ENCODE measurements at regions not wholly inside any gene's neighbourhood (a gene's known extent, or its start where the extent isn't known, plus 50 kb on each side); places are given as distances from the start of the nearest gene placed in this dataset.

DNA sequence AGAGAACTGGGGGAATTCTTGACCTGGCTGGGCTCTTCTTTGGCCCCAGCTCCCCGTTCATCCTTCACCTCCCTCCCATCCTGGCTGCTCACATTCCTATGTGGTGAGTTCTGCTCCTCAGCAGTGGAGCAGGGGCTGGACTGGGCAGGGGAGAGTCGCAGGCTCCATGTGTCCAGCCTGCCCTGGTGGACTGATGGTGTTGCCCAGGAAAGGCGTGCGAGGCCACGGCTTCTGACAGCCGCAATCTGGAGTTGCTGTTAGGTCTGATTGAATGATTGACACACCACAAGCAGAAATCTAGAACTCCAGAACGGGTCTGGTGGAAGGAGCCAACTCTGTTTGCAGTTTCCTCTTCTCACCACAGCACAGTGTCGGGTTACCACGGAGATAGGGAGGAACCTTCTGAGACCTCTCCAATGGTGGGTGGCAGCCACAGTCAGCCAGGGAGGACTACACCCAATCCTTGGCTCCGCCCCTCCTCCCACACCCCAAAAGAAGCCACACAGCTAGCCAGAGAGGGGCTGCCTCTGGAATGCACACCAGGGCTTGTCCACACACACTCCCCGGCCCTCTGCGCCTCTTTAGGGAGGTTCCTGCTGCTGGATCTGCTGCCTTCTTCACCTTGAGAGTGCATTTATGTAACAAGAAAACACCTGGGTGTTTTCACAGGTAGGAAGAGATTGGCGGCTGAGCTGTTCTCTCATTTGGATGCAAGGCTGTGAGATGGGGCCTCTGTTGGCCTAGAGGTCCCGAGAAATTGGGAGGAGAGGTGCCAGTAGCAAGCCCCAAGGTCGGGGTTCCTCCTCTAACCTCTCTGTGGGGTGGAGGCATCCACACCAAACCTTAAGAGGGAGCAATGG, 56.4 kb upstream of the CD44 start:
- Histone ChIP-seq H3K27ac (peak overlapping the region; percentile 66 to 82 (median 76)), H3K36me3 (no peaks in the 10 kb centered on the region), H3K4me3 (peak overlapping the region in 1 of 8 donors; percentile 35), H3K9me3 (no peaks in the 10 kb centered on the region), H3K27me3 (replicated peaks in 1 of 7) (no peaks in the 10 kb centered on the region), H3K4me1 (peaks cover 36 to 86% (median 60%) of the 10 kb centered on the region in 6 donors)
- TF ChIP-seq POLR2AphosphoS5 (IDR thresholded peaks at IDR 0.05): peak; percentile 49 to 51 (median 50)
- peak in 4 of 11 experiments; percentile 9 to 44 (median 30) for TF ChIP-seq CTCF (IDR thresholded peaks at IDR 0.05 in 8 of 11, conservative IDR thresholded peaks at IDR 0.05 in 3 of 11)
- no peak for TF ChIP-seq POLR2A (IDR thresholded peaks at IDR 0.05)
- WGBS, 5 donors: 30 to 41% (median 39%) methylated on average over 14 to 15 of the region's 15 CpGs
- peak; percentile 91 for DNase-seq
- intact Hi-C loops (cut with DNase I; ENCODE audit: low total_unique reads): no loop called here

DNA sequence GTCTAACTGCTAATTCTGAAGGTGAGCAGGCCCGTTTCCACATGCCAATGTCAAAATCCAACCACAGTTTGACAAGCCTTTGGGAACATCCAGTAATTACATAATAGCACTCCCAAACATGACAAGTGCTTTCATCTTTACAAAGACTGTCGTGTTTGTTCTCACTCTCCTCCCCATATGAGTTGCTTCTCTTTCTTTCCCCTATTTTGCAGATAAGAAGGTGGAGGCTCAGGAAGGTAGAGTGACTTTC, 55.9 kb upstream of the CD44 start:
- TF ChIP-seq POLR2AphosphoS5 (IDR thresholded peaks at IDR 0.05) (no peak), POLR2A (IDR thresholded peaks at IDR 0.05) (no peak), CTCF (IDR thresholded peaks at IDR 0.05 in 8 of 11, conservative IDR thresholded peaks at IDR 0.05 in 3 of 11) (no peak)
- 24 to 39% (median 34%) methylated on average over 2 of the region's 2 CpGs for WGBS, 5 donors
- H3K27me3 ChIP-seq (replicated peaks in 1 of 7): no peaks in the 10 kb centered on the region
- intact Hi-C loops (cut with DNase I; ENCODE audit: low total_unique reads): no loop called here
- peak overlapping the region; percentile 66 to 82 (median 76) for H3K27ac ChIP-seq
- H3K4me1 ChIP-seq: peaks cover 41 to 86% (median 60%) of the 10 kb centered on the region in 6 donors
- H3K36me3 ChIP-seq: no peaks in the 10 kb centered on the region
- no peaks in the 10 kb centered on the region for H3K9me3 ChIP-seq
- DNase-seq: no peak
- peak overlapping the region in 1 of 8 donors; percentile 35 for H3K4me3 ChIP-seq

DNA sequence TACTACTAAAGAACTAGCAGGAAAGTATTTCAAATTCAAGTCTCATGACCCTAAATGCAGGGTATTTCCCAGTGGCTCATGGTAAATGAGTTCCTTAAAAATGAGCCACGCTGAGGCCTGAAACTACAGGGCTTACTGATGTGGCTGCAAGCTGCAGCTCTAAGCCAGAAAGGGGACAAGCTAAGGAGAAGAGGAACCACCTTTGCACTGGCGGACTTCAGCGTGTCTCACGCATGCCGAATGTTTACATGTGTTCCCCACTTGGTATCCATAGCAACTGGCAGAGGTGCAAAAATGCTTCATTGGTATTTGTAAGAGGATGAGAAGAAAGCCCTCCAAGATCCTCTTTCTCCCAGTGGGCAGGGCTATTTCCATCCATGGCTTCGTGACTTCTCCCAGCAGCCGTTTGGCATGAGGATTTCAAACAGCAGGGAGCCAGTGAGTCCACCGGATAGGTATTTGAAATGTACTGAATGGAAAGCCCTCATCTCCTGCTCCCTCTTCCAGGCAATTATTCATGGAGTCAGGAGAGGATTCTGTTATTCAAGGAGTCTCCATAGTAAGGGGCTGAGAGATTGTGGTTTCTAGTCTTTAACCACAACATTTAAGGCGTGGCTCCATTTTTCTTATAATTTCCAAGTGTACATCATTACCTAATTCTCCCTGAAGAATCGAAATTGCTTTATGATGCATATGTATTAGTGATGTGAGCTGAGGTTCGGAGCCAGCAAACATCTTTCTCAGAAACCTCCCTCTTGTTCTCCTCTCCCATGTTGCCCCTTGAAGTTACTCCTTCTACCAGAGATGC, 55.3 kb upstream of the CD44 start:
- H3K4me1 ChIP-seq: peaks cover 41 to 86% (median 60%) of the 10 kb centered on the region in 6 donors
- 22 to 38% (median 32%) methylated on average over 11 of the region's 11 CpGs for WGBS, 5 donors
- TF ChIP-seq CTCF (IDR thresholded peaks at IDR 0.05 in 8 of 11, conservative IDR thresholded peaks at IDR 0.05 in 3 of 11) (no peak), POLR2A (IDR thresholded peaks at IDR 0.05) (no peak), POLR2AphosphoS5 (IDR thresholded peaks at IDR 0.05) (peak in 2 of 3 donors; percentile 26 to 61)
- DNase-seq: peak; percentile 82
- H3K4me3 ChIP-seq: peak overlapping the region in 1 of 8 donors; percentile 19
- H3K36me3 ChIP-seq: no peaks in the 10 kb centered on the region
- no peaks in the 10 kb centered on the region for H3K27me3 ChIP-seq (replicated peaks in 1 of 7)
- intact Hi-C loops (cut with DNase I; ENCODE audit: low total_unique reads): no loop called here
- H3K27ac ChIP-seq: peak overlapping the region; percentile 66 to 82 (median 76)
- no peaks in the 10 kb centered on the region for H3K9me3 ChIP-seq

Measured in spleen (tissue), 11 donors.